Left ventricle myocardium inferior (tissue), 1 donor: ENCODE measurements at regions not wholly inside any gene's neighbourhood (a gene's known extent, or its start where the extent isn't known, plus 50 kb on each side); places are given as distances from the start of the nearest gene placed in this dataset.

Source experiments
- DNase-seq: peaks from one replicate; pipeline ENCODE4 v3.0.0-alpha.2; 2020
- H3K27ac ChIP-seq: fragments of 200-600 bp; replicated peaks from 2 replicates; pipeline ENCODE4 v1.8.0; 2021
- H3K27me3 ChIP-seq: fragments of 200-600 bp; 2 replicates; pipeline ENCODE4 v1.8.0; 2021; ENCODE audit warnings: low read depth
- H3K36me3 ChIP-seq: fragments of 200-600 bp; 2 replicates; pipeline ENCODE4 v1.8.0; 2021
- H3K4me1 ChIP-seq: fragments of 200-600 bp; 2 replicates; pipeline ENCODE4 v1.8.0; 2021
- H3K4me3 ChIP-seq: fragments of 200-600 bp; 2 replicates; pipeline ENCODE4 v1.8.0; 2021; ENCODE audit warnings: mild to moderate bottlenecking, moderate library complexity
- H3K9me3 ChIP-seq: fragments of 200-600 bp; replicated peaks from 2 replicates; pipeline ENCODE4 v1.8.0; 2021
- intact Hi-C: fragments of 100-400 bp; cut with micrococcal nuclease; formaldehyde crosslinking; loops from one replicate; pipeline ENCODE4 v1.11.0; 2022
- TF ChIP-seq, protein P1 (sequence below): fragments of 200-600 bp; IDR thresholded peaks from 2 replicates; pipeline ENCODE4 v1.8.0; 2021; ENCODE audit warnings: antibody characterized with exemption, mild to moderate bottlenecking, borderline replicate concordance
- donor health status: DM: no; HTN: yes; CAD: no; lungs with severe emphysema.

DNA sequence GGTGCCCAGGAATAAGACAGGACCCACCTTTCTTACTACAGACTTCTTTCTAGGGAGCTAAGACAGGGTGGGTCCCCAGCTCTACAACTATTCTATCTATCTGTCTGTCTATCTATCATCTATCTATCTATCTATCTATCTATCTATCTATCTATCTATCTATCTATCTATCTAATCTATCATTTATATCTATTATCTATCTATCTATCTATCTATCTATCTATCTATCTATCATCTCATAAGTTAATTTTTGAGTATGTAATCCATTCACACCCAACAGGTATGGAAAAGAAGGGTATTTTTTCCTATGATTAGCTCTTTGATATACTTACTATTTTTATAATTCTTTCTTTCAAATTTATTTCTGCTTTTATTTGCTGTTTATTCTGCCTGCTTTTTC, 55.9 kb downstream of the BAMBI start:
- peaks cover 14% of the 10 kb centered on the region for H3K9me3 ChIP-seq
- intact Hi-C loops: no loop called here
- TF ChIP-seq, protein P1, sequence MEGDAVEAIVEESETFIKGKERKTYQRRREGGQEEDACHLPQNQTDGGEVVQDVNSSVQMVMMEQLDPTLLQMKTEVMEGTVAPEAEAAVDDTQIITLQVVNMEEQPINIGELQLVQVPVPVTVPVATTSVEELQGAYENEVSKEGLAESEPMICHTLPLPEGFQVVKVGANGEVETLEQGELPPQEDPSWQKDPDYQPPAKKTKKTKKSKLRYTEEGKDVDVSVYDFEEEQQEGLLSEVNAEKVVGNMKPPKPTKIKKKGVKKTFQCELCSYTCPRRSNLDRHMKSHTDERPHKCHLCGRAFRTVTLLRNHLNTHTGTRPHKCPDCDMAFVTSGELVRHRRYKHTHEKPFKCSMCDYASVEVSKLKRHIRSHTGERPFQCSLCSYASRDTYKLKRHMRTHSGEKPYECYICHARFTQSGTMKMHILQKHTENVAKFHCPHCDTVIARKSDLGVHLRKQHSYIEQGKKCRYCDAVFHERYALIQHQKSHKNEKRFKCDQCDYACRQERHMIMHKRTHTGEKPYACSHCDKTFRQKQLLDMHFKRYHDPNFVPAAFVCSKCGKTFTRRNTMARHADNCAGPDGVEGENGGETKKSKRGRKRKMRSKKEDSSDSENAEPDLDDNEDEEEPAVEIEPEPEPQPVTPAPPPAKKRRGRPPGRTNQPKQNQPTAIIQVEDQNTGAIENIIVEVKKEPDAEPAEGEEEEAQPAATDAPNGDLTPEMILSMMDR: no peak
- no peak for DNase-seq
- no peaks in the 10 kb centered on the region for H3K4me1 ChIP-seq
- no peak overlapping the region for H3K27ac ChIP-seq
- H3K36me3 ChIP-seq: no peaks in the 10 kb centered on the region
- H3K4me3 ChIP-seq: no peak overlapping the region
- no peaks in the 10 kb centered on the region for H3K27me3 ChIP-seq

DNA sequence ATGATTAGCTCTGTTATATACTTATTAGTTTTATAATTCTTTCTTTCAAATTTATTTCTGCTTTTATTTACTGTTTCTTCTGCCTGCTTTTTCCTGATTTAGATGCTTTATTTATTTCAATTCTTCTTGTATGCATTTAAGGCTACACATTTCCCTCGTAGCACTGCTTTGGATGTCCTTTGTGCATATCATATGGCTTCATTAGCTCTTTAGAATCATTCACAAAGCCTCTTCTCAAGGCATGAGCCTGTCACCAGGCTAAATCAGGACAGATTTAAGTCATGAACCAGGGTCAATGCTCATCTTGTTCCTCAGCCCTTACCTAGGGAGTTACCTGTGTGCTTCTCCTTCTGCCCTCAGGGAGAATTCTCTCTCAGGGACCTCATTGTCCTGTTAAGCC, 56.3 kb downstream of the BAMBI start:
- TF ChIP-seq, protein P1: no peak
- H3K4me1 ChIP-seq: no peaks in the 10 kb centered on the region
- intact Hi-C loops: no loop called here
- H3K27me3 ChIP-seq: peaks cover 2% of the 10 kb centered on the region
- H3K36me3 ChIP-seq: no peaks in the 10 kb centered on the region
- no peak overlapping the region for H3K4me3 ChIP-seq
- H3K9me3 ChIP-seq: peaks cover 14% of the 10 kb centered on the region
- no peak for DNase-seq
- no peak overlapping the region for H3K27ac ChIP-seq

DNA sequence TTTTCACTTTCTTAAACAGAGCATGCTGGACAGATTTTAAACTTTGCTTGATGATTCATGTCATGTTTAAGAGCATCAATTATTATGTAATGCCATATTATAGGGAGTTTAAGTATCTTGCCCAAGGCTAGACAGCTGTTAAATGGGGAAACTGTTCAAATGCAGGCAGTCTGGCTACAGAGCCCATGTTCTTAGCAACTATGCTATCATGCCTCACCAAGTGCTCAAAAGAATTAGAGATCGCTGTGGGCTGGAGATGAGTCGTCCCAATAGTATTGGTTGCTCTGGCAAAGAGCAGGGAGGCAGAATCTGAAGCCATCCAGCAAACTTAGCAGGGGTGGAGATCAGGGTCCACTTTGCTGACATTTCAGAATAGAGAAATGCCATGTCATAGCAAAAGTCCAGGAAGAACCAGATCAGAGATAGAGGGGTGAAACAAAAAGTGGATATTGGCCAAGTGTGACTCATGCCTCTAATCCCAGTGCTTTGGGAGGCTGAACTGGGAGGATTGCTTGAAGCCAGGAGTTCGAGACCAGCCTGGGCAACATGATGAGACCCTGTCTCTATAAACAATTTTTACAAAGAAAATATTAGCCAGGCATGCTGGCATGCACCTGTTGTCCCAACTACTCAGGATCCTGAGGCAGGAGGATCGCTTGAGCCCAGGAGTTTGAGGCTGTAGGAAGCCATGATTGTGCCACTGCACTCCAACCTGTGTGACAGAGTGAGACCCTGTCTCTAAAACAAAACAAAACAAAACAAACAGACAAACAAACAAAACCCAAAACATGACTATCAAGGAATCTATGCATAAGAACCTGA, 57.8 kb downstream of the BAMBI start:
- no peak for DNase-seq
- Histone ChIP-seq H3K9me3 (peaks cover 14% of the 10 kb centered on the region), H3K27ac (no peak overlapping the region), H3K4me1 (no peaks in the 10 kb centered on the region), H3K4me3 (no peak overlapping the region), H3K27me3 (peaks cover 8% of the 10 kb centered on the region), H3K36me3 (no peaks in the 10 kb centered on the region)
- TF ChIP-seq, protein P1: no peak
- intact Hi-C loops: no loop called here

DNA sequence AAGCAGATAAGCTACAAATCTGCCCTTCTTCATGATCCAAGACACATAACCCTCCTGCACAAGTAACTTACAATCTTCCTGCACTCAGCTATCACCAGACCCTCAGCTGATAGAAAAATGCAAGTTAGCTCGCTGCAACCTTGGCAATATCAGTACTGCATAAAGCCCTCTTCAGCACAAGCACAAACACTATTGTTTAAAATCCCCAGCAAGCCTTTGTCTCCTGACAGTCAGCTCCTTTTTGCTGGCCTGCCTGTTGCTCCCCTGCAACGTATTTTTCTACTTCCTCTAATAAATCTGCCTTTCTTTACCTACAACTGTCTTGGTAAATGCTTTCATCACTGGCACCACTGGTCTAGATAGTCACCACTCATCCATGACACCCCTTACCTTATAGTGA, 59.8 kb downstream of the BAMBI start:
- TF ChIP-seq, protein P1: no peak
- no peak overlapping the region for H3K4me3 ChIP-seq
- DNase-seq: no peak
- H3K4me1 ChIP-seq: no peaks in the 10 kb centered on the region
- peaks cover 17% of the 10 kb centered on the region for H3K27me3 ChIP-seq
- no peak overlapping the region for H3K27ac ChIP-seq
- intact Hi-C loops: no loop called here
- H3K36me3 ChIP-seq: no peaks in the 10 kb centered on the region
- peaks cover 14% of the 10 kb centered on the region for H3K9me3 ChIP-seq

DNA sequence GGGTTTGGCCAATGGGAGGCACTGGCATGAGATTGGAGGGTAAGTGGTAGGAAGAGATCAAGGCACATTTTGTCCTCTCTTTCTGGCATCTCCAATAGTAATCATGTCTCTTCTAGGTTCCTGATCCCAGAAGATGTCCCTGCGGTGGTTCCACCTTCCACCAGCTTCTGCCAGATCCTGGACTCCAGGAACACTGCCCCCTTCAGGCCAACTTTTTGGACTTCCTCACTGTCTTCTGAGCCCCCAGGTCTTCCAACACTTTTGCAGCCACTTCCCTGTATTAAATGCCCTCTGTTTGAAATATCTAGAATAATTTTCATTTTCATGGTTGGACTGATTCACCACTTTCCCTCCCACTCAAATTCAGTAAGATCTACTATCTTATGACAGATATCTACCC, 60.9 kb downstream of the BAMBI start:
- peaks cover 14% of the 10 kb centered on the region for H3K9me3 ChIP-seq
- H3K27me3 ChIP-seq: peaks cover 17% of the 10 kb centered on the region
- H3K4me3 ChIP-seq: no peak overlapping the region
- H3K36me3 ChIP-seq: no peaks in the 10 kb centered on the region
- H3K27ac ChIP-seq: no peak overlapping the region
- no peak for DNase-seq
- intact Hi-C loops: no loop called here
- TF ChIP-seq, protein P1: no peak
- no peaks in the 10 kb centered on the region for H3K4me1 ChIP-seq
